Kidney capillary endothelial cell (primary cell): ENCODE measurements at regions not wholly inside any gene's neighbourhood (a gene's known extent, or its start where the extent isn't known, plus 50 kb on each side); places are given as distances from the start of the nearest gene placed in this dataset.
"Not testable (repeated sequence)": the region's sequence is repeated elsewhere in the genome, so short reads cannot be mapped to it uniquely, and the experiment has no call there.

Source experiments
- DNase-seq: peaks from one replicate; pipeline ENCODE4 v3.0.0-alpha.2; 2018; ENCODE audit warnings: low spot score

DNA sequence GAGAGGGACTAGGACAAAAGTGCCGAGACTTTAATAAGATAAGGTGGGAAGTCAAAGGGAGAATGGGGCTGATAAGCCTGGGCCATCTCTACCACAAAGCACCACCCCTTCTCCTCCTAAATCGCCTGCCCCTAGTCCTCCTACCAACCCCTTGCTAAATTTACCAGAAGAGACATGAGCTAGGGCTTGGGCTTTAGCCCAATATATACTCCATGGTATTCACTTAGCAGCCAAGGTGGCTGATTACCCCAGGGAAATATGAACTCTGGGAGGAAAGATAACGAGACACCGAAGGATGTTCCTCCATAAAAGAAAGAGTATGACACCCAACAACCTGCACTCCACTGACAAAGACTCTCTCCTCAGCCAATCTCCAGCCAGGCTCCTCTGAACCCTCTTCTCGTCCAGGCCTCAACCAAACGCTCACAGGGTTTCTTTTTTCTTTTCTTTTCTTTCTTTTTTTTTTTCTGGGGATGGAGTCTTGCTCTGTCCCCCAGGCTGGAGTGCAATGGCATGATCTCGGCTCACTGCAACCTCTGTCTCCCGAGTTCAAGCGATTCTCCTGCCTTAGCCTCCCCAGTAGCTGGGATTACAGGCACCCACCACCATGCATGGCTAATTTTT lies 610.2 kb downstream of the UQCRFS1 start:
- no peak for DNase-seq

DNA sequence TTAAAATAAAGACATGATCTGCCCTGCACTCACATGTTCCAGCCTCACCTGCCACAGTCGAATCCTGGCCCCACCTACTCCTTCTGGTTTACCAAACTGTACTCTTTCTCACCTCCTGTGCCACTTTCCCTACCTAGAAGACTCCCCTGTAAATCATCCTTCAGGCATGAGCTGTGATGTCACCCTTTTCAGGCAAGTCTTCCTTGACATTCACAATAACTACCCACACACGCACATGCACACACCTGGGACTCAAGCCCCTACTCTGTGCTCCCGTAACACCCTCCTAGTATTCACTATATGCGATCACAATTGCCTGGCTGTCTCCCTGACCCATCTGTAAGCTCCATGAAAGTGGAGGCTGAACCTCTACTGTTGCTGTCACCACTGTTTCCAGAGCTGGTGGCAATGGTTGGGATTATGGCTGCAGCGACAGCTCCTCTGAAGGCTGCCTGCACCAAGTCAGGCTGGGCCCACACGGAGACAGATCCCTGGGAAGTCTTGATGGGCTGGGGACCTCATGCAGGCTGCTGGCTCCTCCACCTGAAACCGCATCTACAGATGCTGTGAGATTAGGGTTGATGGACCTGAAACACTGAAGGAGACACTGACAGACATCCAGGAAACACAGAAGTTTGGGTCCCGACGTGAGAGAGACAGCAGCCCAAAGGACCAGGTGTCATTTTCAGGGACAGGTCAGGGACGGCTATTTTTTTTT lies 611.1 kb downstream of the UQCRFS1 start:
- no peak for DNase-seq

DNA sequence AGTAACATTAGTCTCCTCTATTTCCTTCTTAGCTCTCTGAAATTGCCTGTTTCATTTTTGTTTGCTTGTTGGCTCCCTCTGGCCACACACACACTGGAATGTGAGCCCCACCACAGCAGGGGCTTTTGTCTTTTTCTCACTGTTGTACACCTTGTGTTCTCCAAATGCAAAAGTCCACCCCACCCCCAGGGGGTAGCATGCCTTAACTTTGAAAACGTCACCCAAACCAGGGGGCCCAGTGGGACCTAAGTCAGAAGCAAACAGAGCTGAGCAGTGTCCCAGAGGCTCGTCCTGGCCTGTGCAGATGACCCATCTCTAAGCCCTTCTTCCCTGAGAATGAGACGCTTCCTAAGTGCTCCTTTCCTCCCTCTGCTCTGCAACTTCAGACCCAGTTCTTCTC lies 614.1 kb downstream of the UQCRFS1 start:
- DNase-seq, result no peak

DNA sequence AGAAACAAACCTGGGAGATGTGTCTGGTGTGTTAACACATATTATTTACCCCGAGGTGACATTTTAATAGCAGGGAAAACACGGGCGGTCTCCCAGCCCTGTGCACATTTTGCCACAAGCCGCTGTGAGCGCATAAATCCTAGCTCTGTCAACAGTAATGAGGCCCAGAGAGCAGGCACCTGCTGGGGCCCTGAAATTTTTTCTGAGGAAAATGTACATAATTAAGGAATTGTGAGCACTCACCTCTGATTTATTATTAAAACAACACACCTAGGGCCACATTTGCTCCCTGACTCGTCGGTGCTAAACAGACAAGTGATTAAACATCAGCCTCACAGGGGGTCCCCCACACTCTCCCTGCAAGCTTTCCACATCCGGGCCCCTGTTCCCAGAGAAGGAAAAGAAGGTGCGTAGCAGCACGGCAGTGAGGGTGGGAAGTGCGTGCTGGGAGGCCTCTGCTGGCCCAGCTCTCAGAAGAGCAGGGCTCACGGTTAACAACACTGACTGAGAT lies 616.3 kb downstream of the UQCRFS1 start:
- no peak for DNase-seq

DNA sequence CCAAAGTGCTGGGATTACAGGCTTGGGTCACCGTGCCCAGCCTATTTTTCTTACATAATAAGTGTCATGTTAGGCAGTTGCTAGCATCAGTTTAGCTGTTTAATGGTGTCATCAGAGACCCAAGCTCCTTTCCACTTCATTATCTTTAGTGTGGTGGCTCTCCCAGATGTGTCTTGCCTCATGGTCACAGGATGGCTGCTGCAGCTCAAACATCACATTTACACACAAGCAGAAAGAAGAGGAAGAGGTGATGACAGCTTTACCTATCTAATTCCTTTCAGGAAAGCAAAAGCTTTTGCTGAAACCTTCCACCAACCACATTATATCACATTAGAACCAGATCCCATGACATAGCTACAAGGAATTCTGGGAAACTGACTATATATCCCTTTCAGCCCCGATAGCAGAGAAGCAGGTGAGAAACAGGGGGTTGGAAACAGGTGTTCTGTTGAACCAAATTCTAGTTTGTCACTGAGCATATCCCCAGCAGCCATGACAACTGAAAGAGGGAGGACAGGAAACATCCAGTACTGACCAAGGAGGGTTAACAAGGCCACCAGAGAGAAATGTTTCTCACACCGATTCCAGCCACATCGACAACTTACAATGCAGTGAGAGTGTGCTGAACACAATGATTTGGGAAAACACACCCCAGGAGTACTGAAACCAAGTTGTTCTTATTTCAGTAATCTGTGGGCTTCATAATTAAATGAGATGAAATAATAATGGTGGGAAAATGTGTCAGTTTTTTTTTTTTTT lies 617.0 kb downstream of the UQCRFS1 start:
- DNase-seq, result no peak

DNA sequence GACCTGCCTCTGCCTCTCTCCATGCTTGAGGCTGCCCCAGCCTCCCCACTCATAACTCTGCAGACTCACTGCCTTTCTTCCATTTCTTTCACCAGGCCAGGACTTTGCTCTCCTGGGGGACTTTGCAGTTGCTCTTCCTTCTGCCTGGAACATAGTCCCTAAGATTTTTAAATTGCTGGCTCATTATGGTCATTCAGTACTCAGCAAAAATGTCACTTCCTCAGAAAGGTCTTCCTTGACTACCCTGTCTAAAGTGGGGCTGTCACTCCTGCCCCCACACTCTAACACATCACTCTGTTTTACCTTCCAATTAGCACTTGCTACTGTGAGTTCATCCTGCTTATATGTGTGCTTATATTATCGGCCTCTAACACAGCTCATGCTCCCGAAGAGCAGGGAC lies 618.2 kb downstream of the UQCRFS1 start:
- no peak for DNase-seq

DNA sequence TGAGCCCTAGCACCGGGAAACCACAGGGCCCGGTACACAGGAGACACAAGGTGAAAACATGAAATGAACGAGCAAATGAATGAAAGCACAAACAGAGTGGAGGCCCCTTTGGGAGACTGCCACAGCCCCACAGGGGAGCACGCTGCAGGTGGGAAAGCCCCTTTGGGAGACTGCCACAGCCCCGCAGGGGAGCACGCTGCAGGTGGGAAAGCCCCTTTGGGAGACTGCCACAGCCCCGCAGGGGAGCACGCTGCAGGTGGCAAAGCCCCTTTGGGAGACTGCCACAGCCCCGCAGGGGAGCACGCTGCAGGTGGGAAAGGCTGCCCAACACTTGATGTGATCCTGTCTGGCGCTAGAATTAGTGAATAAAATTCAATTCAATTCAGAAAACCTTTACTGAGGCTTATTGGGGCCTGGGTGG lies 623.0 kb downstream of the UQCRFS1 start:
- not testable (repeated sequence) for DNase-seq

DNA sequence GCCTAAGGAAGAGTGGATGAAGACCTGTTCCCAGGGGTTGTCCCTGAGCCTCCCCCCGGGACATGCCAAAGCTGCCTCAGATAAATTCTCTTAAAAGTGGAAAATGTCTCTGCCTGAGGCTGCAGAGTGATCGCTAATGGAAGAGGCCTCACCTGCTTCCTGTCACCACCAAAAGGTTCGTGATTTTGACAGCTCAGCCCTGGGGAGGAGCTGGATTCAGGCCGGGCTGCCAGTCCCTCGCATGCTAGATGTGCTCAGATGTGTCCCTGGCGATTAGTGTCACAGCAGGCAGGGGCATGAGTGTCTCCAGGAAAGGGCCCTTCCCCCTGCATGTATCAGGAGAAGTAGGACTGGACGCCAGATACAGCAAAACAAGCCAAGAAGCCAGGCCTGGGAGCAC lies 626.5 kb downstream of the UQCRFS1 start:
- DNase-seq, result no peak

DNA sequence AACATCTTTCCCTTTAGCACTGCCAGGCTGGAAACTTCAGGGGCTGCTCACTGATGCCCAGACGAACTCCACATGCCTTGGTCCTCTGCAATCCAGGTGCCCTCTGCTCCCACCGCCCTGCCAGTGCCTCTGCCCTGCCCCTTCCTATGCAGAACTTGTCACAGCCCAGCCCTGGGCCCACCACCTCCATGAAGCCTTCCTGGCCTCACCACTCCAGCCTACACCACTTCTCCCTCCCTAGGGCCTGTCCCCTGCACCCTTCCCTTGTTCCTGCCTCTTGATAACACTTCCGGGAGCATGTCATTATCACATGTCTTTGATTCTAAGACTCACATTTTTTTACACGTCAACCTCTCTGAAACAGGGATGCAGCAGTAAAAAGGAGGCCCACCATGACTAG lies 627.2 kb downstream of the UQCRFS1 start:
- DNase-seq, result no peak

DNA sequence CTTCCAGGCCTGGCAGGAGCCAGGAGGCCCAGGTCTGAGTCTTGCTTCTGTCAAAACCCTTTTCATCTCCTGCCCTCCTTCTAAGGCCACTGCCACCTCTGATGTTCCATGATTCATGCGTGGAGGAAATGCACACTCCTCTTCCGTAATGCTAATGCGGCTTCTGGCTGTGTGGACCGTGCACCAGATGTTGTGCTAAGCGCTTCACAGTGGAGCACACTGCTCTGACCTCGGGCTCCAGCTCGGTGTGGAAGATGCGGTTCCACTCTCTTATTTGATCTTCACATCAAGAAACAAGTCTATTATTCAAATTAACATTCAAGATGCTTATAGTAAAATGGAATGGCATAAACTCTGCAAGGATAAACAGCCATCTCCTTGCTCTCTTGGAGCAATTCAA lies 629.2 kb downstream of the UQCRFS1 start:
- DNase-seq, result no peak

DNA sequence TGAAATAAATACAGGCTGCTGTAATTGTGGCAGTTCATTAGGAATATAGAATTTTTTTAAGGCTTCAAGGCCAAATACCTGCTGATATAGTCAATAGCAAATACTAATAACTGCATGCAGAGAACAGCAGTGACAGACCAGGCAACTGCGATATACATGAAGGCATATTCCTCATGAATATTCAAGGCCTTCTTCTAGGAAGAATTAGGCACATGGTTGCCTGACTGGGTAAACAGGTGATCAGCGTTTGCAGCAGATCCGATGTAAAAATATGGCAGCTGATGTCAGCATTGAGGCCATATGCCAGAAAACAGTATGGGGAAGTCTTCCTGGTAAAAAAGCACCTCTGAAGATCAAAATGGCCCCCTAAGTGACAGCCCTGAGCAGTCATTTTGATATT lies 629.7 kb downstream of the UQCRFS1 start:
- no peak for DNase-seq

DNA sequence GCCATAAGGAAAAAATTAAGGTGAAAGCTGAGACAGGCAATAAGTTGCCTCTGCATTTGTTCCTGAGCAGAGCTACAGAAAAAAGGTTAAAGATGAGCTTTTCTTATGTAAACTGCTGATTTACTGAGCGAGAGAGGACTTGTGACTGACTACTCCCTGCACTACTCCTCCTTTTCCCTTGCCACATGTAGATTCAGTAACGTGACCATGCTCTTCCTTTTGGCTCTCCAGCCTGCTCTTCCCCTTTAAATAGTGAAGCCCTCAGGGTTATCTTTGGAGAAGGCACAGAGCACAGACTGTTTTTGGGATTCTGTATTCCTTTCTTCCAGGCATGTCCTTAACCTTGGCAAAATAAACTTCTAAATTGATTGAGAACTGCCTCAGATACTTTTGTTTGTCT lies 630.2 kb downstream of the UQCRFS1 start:
- DNase-seq, result no peak

DNA sequence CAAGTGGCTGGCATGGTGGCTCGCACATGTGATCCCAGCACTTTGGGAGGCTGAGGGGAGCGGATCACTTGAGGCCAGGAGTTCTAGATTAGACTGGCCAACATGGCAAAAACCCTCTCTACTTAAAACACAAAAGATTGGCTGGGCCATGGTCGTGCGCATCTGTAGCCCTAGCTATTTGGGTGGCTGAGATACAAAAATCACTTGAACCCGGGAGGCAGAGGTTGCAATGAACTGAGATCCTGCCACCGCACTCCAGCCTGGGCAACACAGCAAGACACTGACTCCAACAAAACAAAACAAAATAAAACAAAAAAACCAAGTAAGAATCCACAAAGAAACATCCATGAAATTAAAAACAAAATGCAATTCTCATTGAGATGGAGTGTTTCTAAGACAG lies 630.6 kb downstream of the UQCRFS1 start:
- DNase-seq, result no peak

DNA sequence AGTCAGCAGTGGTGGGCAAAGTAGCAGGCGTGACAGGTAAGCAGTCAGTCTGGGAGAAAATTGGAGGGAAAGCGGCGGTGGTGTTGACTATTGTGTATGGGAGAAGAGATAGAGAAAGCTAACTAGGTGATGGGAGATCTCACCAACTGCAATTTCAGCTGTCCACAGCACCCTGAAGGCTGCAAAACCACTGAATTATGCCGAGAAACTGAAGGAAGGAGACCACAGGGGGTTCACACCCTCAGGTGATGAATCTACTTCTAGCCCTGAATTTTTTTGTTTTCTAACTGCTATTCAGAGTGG lies 631.5 kb downstream of the UQCRFS1 start:
- DNase-seq, result no peak

DNA sequence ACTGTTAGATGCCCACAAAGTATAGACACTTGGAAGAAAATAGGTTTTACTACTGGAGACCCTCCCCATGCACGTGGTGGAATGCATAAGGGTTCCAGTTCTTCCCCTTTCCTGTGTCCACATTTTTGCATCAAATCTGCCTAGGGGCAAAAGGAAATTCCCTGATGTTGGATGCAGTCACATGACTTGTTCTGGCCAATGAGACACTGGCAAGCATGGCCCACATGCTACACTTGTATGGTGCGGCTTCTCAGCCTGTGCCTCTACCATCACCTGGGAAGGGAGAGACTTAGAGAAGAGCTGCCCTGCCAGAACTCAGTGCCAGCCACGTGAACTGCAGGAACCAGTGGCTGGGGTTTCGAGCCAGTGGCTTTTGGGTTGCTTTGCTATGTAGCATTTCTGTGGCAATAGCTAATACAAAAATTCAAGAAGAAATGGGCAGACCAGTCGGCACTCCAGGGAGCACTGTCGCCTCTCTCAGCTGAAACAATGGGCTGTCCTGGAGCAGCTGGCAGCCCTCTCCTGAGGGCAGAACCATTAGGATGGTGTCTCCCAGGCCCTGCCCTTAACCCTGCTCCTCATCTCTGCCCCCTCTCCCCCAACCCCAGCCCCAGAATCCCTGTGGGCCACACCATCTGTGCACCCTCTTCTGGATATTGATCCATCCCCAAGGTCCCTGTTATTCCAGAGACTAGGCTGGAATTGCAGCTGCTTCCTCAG lies 634.0 kb downstream of the UQCRFS1 start:
- DNase-seq, result no peak

DNA sequence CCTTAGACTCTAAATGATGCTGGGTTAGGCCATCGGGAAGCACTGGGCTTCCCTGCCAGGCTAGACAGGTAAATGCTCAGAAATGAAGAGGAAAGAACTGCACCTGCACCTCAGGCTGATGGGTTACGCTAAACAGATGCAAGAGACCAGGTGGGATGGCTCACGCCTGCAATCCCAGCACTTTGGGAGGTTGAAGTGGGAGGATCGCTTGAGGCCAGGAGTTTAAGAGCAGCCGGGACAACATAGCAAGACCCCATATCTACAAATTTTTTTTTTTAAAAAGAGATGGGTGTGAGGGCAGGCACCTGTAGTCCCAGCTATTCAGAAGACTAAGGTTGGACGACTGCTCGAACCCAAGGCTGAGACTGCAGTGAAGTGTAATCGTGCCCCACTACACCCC lies 634.7 kb downstream of the UQCRFS1 start:
- DNase-seq, result no peak

DNA sequence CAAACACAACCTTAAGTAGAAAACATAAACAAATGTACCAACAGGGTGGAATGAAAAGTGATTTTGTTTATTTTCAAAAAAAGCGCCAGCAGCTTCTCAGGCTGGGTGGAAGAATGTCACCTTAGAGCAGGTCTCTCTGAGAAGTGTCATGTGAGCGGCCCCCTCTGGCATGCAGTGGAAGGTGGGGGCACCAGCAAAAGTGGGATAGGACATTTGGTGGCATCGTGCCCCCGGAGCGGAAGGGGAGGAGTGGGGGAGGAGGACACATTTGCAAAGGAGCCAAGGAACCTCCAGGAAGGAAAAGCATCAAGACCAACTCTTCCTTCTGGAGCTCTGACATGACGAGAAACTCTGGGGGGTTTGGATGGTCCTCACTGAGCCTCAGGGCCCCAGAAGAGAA lies 635.3 kb downstream of the UQCRFS1 start:
- DNase-seq, result no peak

DNA sequence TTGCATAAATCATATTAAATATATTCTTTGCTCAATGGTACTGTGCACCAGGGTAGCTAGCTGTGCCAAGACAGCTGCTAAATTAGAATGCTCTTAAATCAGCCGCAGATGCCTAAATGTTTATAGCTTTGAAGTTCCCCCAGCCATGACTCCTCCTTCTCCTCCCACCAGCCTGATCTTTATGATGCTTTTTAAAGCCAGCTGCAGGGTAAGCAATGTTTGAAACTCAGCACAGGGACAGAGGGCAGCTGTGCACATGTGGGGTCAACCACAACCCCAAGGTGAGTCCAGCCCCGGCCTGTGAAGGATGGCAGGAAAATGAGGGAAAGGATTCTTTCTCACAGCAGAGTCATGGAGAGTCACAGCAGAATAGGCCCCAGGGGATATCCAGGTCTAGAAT lies 635.7 kb downstream of the UQCRFS1 start:
- DNase-seq, result no peak

DNA sequence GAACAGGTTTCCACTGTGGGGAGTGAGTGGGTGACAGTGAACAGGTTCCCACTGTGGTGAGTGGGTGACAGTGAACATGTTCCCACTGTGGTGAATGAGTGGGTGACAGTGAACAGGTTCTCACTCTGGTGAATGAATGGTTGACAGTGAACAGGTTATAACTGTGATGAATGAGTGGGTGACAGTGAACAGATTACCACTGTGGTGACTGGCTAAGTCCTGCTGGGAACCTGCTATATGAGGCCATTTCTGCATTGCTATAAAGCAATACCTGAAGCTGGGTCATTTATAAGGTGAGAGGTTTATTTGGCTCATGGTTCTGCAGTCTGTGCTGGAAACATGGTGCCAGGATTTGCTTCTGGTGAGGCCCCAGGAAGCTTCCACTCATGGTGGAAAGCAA lies 637.1 kb downstream of the UQCRFS1 start:
- DNase-seq, result no peak

DNA sequence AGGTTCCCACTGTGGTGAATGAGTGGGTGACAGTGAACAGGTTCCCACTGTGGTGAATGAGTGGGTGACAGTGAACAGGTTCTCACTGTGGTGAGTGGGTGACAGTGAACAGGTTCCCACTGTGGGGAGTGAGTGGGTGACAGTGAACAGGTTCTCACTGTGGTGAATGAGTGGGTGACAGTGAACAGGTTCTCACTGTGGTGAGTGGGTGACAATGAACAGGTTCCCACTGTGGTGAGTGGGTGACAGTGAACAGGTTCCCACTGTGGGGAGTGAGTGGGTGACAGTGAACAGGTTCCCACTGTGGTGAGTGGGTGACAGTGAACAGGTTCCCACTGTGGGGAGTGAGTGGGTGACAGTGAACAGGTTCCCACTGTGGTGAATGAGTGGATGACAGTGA lies 637.6 kb downstream of the UQCRFS1 start:
- DNase-seq, result not testable (repeated sequence)

DNA sequence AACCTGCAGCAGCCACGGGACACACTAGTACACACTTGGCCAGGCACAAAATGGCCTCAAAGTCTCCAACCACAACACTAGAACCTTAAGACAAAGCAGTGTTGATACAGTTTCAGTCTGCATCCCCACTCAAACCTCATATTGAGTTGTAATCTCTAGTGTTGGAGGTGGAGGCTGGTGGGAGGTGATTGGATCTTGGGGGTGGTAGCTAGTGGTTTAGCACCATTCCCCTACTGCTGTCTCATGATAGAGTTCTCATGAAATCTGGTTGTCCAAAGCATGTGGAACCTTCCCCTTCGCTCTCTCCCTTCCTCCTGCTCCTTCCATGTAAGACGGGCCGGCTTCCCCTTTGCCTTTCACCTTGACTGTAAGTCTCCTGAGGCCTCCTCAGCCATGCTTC lies 638.7 kb downstream of the UQCRFS1 start:
- no peak for DNase-seq
